SK-N-SH treated with all-trans-retinoic acid at 6 μM for 48 hours (cell line): ENCODE measurements at regions not wholly inside any gene's neighbourhood (a gene's known extent, or its start where the extent isn't known, plus 50 kb on each side); places are given as distances from the start of the nearest gene placed in this dataset.

Source experiments
- ATAC-seq: fragments of 200-7000 bp; cut with Tn5 transposase; 3 replicates; pipeline ENCODE4 v1.9.1; 2020; ENCODE audit warnings: mild to moderate bottlenecking, moderate library complexity
- ARNTL ChIP-seq: fragments of 450-650 bp; formaldehyde crosslinking; IDR thresholded peaks from 2 replicates; pipeline ENCODE4 v1.5.0; 2020; ENCODE audit warnings: low read depth, mild to moderate bottlenecking, moderate library complexity, borderline replicate concordance
- BACH2 ChIP-seq: fragments of 250-450 bp; sonication (Bioruptor Pico); IDR thresholded peaks from 2 replicates; pipeline ENCODE4 v1.9.0; 2021; ENCODE audit warnings: mild to moderate bottlenecking, borderline replicate concordance
- CREB5 ChIP-seq: fragments of 250-450 bp; sonication (Bioruptor Pico); IDR thresholded peaks from 2 replicates; pipeline ENCODE4 v1.5.1; 2020; ENCODE audit warnings: low read depth, mild to moderate bottlenecking, moderate library complexity
- CSDC2 ChIP-seq: fragments of 250-450 bp; sonication (Bioruptor Pico); IDR thresholded peaks from 2 replicates; pipeline ENCODE4 v1.5.0; 2020; ENCODE audit warnings: mild to moderate bottlenecking, moderate library complexity
- CSRNP3 ChIP-seq: fragments of 250-450 bp; sonication (Bioruptor Pico); IDR thresholded peaks from 2 replicates; pipeline ENCODE4 v1.5.1; 2021; ENCODE audit warnings: mild to moderate bottlenecking, moderate library complexity
- ESRRG ChIP-seq: fragments of 250-450 bp; sonication (Bioruptor Pico); IDR thresholded peaks from 2 replicates; pipeline ENCODE4 v1.6.1; 2021; ENCODE audit warnings: mild to moderate bottlenecking
- GLIS3 ChIP-seq: fragments of 250-450 bp; sonication (Bioruptor Pico); IDR thresholded peaks from 2 replicates; pipeline ENCODE4 v1.5.0; 2020; ENCODE audit warnings: mild to moderate bottlenecking, moderate library complexity
- ISL1 ChIP-seq: fragments of 250-450 bp; sonication (Bioruptor Pico); IDR thresholded peaks from 2 replicates; pipeline ENCODE4 v2.1.2; 2022; ENCODE audit warnings: mild to moderate bottlenecking, moderate library complexity
- OSR1 ChIP-seq: fragments of 250-450 bp; sonication (Bioruptor Pico); IDR thresholded peaks from 2 replicates; pipeline ENCODE4 v1.8.0; 2022; ENCODE audit warnings: moderate library complexity, mild to moderate bottlenecking, inconsistent platforms
- PATZ1 ChIP-seq: fragments of 250-450 bp; sonication (Bioruptor Pico); IDR thresholded peaks from 2 replicates; pipeline ENCODE4 v1.8.0; 2020; ENCODE audit warnings: mild to moderate bottlenecking, moderate library complexity, borderline replicate concordance
- POU6F1 ChIP-seq: fragments of 250-450 bp; sonication (Bioruptor Pico); IDR thresholded peaks from 2 replicates; pipeline ENCODE4 v1.8.0; 2021; ENCODE audit warnings: low read depth, mild to moderate bottlenecking, moderate library complexity, borderline replicate concordance
- PPARA ChIP-seq: fragments of 250-450 bp; sonication (Bioruptor Pico); IDR thresholded peaks from 2 replicates; pipeline ENCODE4 v1.5.0; 2020; ENCODE audit warnings: mild to moderate bottlenecking, borderline replicate concordance
- RARB ChIP-seq: fragments of 250-450 bp; sonication (Bioruptor Pico); IDR thresholded peaks from 2 replicates; pipeline ENCODE4 v1.8.0; 2021; ENCODE audit warnings: mild to moderate bottlenecking, moderate library complexity
- SNAI2 ChIP-seq: fragments of 250-450 bp; sonication (Bioruptor Pico); IDR thresholded peaks from 2 replicates; pipeline ENCODE4 v1.5.0; 2020; ENCODE audit warnings: mild to moderate bottlenecking, moderate library complexity
- TCF4 ChIP-seq: fragments of 250-450 bp; sonication (Bioruptor Pico); IDR thresholded peaks from 2 replicates; pipeline ENCODE4 v1.8.0; 2021; ENCODE audit warnings: mild to moderate bottlenecking, moderate library complexity, borderline replicate concordance
- TOX ChIP-seq: fragments of 250-450 bp; sonication (Bioruptor Pico); IDR thresholded peaks from 2 replicates; pipeline ENCODE4 v1.8.0; 2021; ENCODE audit warnings: mild to moderate bottlenecking, moderate library complexity, borderline replicate concordance
- ZC3H10 ChIP-seq: fragments of 250-450 bp; sonication (Bioruptor Pico); IDR thresholded peaks from 2 replicates; pipeline ENCODE4 v1.5.1; 2021; ENCODE audit warnings: mild to moderate bottlenecking, moderate library complexity
- ZFP3 ChIP-seq: fragments of 250-450 bp; sonication (Bioruptor Pico); IDR thresholded peaks from 2 replicates; pipeline ENCODE4 v1.5.0; 2020; ENCODE audit warnings: mild to moderate bottlenecking, moderate library complexity
- ZFP30 ChIP-seq: fragments of 450-650 bp; formaldehyde crosslinking; IDR thresholded peaks from 2 replicates; pipeline ENCODE4 v1.5.0; 2022; ENCODE audit warnings: mild to moderate bottlenecking, moderate library complexity
- ZNF565 ChIP-seq: fragments of 450-650 bp; formaldehyde crosslinking; conservative IDR thresholded peaks from 2 replicates; pipeline ENCODE4 v1.5.0; 2020; ENCODE audit warnings: low read depth, mild to moderate bottlenecking, moderate library complexity
- ZNF8 ChIP-seq: fragments of 450-650 bp; formaldehyde crosslinking; IDR thresholded peaks from 2 replicates; pipeline ENCODE4 v1.5.0; 2020; ENCODE audit warnings: mild to moderate bottlenecking, moderate library complexity
- TF ChIP-seq, protein P1 (sequence below): fragments of 250-450 bp; sonication (Bioruptor Pico); IDR thresholded peaks from 2 replicates; pipeline ENCODE4 v1.5.0; 2020; ENCODE audit warnings: mild to moderate bottlenecking, moderate library complexity

DNA sequence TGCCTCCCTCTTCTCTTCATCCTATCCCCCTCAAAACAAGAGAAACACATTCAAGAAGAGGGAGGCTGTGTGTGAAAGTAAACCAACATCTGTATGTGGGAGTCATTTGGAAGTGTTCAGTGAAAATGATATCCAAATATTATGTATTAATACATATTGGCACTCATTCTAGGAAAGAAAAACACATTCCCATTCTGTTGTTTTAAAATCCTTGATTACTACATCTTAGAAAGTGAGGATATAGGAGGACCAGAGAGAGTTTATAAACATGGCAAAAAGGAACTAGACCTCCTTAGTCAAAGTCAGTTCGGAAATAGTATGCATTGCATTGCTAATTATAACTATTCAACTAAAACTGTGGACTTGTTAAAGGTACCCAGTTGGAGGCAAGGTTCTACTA lies 786.6 kb downstream of the ADGRL2 start:
- ATAC-seq, result no peak
- TF ChIP-seq GLIS3 (CRISPR knock-in tag) (no peak), ZFP30 (CRISPR knock-in tag) (no peak), ARNTL (CRISPR knock-in tag) (no peak), ZNF565 (no peak), POU6F1 (CRISPR knock-in tag) (no peak), ZNF8 (CRISPR knock-in tag) (no peak), CREB5 (CRISPR knock-in tag) (no peak), RARB (CRISPR knock-in tag) (no peak), TOX (CRISPR knock-in tag) (no peak), ESRRG (CRISPR knock-in tag) (no peak), ISL1 (no peak), PATZ1 (CRISPR knock-in tag) (no peak), CSDC2 (CRISPR knock-in tag) (no peak), ZC3H10 (CRISPR knock-in tag) (no peak), TCF4 (CRISPR knock-in tag) (no peak)

- ATAC-seq, result no peak
These were observed 785.7 kb downstream of the ADGRL2 start for GRCh38 chr1:82586473-82586872.

More at GRCh38 chr1:82586473-82586872, 785.7 kb downstream of the ADGRL2 start:
- TF ChIP-seq, protein P1, sequence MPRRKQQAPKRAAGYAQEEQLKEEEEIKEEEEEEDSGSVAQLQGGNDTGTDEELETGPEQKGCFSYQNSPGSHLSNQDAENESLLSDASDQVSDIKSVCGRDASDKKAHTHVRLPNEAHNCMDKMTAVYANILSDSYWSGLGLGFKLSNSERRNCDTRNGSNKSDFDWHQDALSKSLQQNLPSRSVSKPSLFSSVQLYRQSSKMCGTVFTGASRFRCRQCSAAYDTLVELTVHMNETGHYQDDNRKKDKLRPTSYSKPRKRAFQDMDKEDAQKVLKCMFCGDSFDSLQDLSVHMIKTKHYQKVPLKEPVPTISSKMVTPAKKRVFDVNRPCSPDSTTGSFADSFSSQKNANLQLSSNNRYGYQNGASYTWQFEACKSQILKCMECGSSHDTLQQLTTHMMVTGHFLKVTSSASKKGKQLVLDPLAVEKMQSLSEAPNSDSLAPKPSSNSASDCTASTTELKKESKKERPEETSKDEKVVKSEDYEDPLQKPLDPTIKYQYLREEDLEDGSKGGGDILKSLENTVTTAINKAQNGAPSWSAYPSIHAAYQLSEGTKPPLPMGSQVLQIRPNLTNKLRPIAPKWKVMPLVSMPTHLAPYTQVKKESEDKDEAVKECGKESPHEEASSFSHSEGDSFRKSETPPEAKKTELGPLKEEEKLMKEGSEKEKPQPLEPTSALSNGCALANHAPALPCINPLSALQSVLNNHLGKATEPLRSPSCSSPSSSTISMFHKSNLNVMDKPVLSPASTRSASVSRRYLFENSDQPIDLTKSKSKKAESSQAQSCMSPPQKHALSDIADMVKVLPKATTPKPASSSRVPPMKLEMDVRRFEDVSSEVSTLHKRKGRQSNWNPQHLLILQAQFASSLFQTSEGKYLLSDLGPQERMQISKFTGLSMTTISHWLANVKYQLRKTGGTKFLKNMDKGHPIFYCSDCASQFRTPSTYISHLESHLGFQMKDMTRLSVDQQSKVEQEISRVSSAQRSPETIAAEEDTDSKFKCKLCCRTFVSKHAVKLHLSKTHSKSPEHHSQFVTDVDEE (CRISPR knock-in tag), result no peak
- no peak for TF ChIP-seq ZNF565
- no peak for TF ChIP-seq BACH2 (CRISPR knock-in tag)
- no peak for TF ChIP-seq RARB (CRISPR knock-in tag)
- TF ChIP-seq ZFP30 (CRISPR knock-in tag), result no peak
- TF ChIP-seq TCF4 (CRISPR knock-in tag), result no peak
- TF ChIP-seq OSR1 (CRISPR knock-in tag), result no peak
- TF ChIP-seq SNAI2, result no peak
- no peak for TF ChIP-seq ISL1
- no peak for TF ChIP-seq ZNF8 (CRISPR knock-in tag)
- no peak for TF ChIP-seq ZFP3 (CRISPR knock-in tag)
- no peak for TF ChIP-seq CSRNP3 (CRISPR knock-in tag)
- no peak for TF ChIP-seq PPARA
- no peak for TF ChIP-seq PATZ1 (CRISPR knock-in tag)
- no peak for TF ChIP-seq ARNTL (CRISPR knock-in tag)
- TF ChIP-seq, all 23 proteins: peak for 0
